Mucosa of rectum (tissue), 2 donors: ENCODE measurements at regions not wholly inside any gene's neighbourhood (a gene's known extent, or its start where the extent isn't known, plus 50 kb on each side); places are given as distances from the start of the nearest gene placed in this dataset.
"Not testable (repeated sequence)": the region's sequence is repeated elsewhere in the genome, so short reads cannot be mapped to it uniquely, and the experiment has no call there.

ENCODE experiments used
- H3K27ac ChIP-seq, 2 donors: one replicate each; pipeline ENCODE4 v1.7.0; 2013; ENCODE audit warnings: inconsistent platforms in 2 of 2, low read depth in 2 of 2, low read length in 2 of 2
- H3K27me3 ChIP-seq, 2 donors: one replicate each; pipeline ENCODE4 v1.7.0; 2013; ENCODE audit warnings: low read length in 2 of 2; ENCODE audit not compliant: control insufficient read depth in 2 of 2, insufficient read depth in 2 of 2
- H3K36me3 ChIP-seq, 2 donors: one replicate each; pipeline ENCODE4 v1.7.0; 2013; ENCODE audit warnings: low read length in 2 of 2; ENCODE audit not compliant: control insufficient read depth in 2 of 2, insufficient read depth in 2 of 2
- H3K4me1 ChIP-seq, 2 donors: one replicate each; pipeline ENCODE4 v1.7.0; 2013; ENCODE audit warnings: low read length in 2 of 2, mild to moderate bottlenecking in 1 of 2; ENCODE audit not compliant: control insufficient read depth in 2 of 2, insufficient read depth in 2 of 2
- H3K4me3 ChIP-seq, 2 donors: one replicate each; pipeline ENCODE4 v1.7.0; 2013; ENCODE audit warnings: low read length in 2 of 2
- H3K9ac ChIP-seq, 2 donors: one replicate each; pipeline ENCODE4 v1.7.0; 2013; ENCODE audit warnings: low read length in 2 of 2, low read depth in 1 of 2, mild to moderate bottlenecking in 1 of 2
- H3K9me3 ChIP-seq, 2 donors: one replicate each; pipeline ENCODE4 v1.7.0; 2013; ENCODE audit warnings: low read length in 2 of 2; ENCODE audit not compliant: control insufficient read depth in 2 of 2
- donor health status: healthy.
- donor health status: Normal muscosa, but diverticular disease.

DNA sequence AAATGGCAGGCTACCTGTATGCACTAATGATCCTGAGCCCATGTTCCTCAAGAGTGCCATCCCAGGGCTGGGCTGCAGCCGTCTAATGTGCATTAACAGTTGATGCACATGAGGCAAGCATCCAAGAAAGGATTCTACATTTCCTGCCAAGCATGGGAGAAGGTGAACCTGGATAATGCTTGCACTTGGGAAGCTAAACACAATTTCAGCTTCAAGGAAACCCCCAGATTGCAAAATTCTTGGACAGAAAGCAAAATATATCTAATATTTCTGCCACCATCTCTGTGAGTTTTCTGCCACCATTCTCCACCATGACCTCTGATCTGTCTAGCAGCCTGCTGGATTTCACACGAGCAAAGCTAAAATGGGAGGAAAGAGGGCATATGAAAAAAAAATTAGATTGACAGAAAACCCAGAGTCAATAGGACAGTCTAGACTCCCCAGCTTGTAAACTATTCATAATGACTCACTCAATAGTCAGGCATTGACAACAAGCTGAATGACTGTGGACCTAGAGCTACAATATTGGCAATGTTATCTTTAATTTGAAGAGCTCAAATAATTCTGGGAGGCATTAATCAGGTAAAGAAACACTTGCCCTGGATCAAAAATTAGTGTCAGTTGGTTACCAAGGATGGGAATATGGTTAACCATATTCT is 91.9 kb upstream of the BCL2L14 start:
- H3K9ac ChIP-seq = no peak overlapping the region
- no peaks in the 10 kb centered on the region for H3K27me3 ChIP-seq
- H3K9me3 ChIP-seq = no peaks in the 10 kb centered on the region
- no peak overlapping the region for H3K4me3 ChIP-seq
- no peaks in the 10 kb centered on the region for H3K36me3 ChIP-seq
- no peaks in the 10 kb centered on the region for H3K4me1 ChIP-seq
- no peak overlapping the region for H3K27ac ChIP-seq

DNA sequence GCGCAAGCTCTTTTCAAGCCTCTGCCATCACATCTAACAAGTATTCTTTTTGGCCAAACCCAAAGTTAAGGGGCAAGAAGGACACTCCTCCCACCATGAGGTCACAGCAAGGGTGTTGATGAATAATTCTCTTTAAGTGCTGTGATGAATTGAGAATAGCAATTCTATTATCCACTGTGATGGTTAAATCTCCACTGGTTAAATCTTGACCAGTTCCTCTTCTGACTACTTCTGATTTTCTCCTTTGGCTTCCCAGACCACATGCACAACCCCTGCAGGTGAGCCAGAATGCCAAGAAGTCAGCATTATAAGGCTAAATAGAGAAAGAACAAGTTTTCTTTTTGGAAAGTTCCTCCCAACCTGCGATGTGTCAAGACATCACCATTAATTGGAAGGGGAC is 90.6 kb upstream of the BCL2L14 start:
- Histone ChIP-seq H3K9ac (no peak overlapping the region), H3K4me3 (no peak overlapping the region), H3K36me3 (no peaks in the 10 kb centered on the region), H3K9me3 (no peaks in the 10 kb centered on the region), H3K27me3 (no peaks in the 10 kb centered on the region), H3K27ac (no peak overlapping the region), H3K4me1 (no peaks in the 10 kb centered on the region)

DNA sequence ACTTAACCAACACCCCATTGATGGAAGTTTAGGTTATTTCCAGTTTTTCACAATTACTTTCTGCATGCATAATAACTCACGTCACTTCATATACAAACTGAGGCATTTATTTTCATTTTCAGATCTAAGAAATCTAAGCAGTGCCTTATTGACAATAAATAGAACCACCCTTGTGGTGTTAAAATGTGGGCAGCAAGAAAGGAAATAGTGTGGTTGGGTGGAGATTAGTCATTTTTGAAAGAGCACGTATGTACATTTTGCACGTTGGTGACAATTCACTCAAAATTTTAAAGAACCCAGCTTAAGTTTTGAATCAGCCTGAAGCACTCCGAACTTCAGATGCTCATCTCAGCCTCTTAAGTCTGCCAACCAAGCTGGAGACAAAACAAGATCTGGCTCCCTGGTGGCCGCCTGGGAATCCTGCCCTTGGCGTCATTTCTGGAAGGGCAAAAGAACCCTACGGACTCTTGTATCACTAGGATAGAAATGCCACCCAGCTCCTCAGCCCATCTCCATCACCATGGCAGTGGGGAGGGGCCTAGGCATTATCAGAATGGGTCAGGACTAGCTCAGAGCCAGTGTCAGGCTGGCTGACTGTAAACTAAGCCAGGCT is 89.5 kb upstream of the BCL2L14 start:
- Histone ChIP-seq H3K4me3 (no peak overlapping the region), H3K27ac (no peak overlapping the region), H3K9me3 (no peaks in the 10 kb centered on the region), H3K36me3 (no peaks in the 10 kb centered on the region), H3K27me3 (no peaks in the 10 kb centered on the region), H3K4me1 (no peaks in the 10 kb centered on the region), H3K9ac (no peak overlapping the region)

DNA sequence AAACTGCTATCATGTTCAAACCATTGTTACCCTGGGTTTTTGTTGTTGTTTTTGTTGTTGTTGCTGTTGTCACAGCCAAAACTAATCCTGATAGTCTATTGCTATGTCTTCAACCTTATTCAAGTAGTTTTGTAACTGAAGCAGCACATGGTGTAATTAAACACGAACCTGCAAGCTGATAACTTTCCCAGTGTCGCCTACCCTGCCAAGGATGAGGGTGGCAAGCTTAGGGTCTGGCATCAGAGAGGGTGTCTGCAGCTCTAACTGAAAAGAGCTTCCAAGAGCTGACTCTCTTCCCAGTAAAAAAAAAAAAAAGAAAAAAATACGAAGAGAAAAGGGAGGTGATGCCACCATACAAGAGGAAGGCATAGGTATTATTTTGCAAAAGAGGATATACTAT is 86.3 kb upstream of the BCL2L14 start:
- H3K4me1 ChIP-seq = no peaks in the 10 kb centered on the region
- no peak overlapping the region for H3K9ac ChIP-seq
- H3K36me3 ChIP-seq = no peaks in the 10 kb centered on the region
- H3K4me3 ChIP-seq = no peak overlapping the region
- no peak overlapping the region for H3K27ac ChIP-seq
- H3K9me3 ChIP-seq = no peaks in the 10 kb centered on the region
- H3K27me3 ChIP-seq = no peaks in the 10 kb centered on the region

DNA sequence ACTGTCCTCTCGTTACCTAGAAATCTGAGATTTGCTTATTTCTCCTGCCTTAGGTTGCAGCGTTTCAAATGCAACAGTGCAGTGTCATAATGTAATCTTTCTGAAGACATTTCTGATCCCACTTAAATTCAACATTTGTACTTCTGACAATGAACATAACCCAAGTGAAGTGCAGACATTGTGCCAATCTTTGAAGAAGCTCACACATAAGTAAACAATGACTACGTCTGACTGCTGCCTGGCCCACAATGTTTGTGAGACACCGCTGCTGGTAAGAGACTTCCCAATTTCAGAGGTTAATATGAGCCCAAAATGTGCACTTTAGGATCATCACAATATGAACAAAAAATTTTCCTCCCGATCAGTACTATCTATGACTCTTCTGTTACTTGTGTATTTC is 84.6 kb upstream of the BCL2L14 start:
- Histone ChIP-seq H3K27me3 (no peaks in the 10 kb centered on the region), H3K4me3 (no peak overlapping the region), H3K36me3 (no peaks in the 10 kb centered on the region), H3K9ac (no peak overlapping the region), H3K9me3 (no peaks in the 10 kb centered on the region), H3K4me1 (no peaks in the 10 kb centered on the region), H3K27ac (no peak overlapping the region)

DNA sequence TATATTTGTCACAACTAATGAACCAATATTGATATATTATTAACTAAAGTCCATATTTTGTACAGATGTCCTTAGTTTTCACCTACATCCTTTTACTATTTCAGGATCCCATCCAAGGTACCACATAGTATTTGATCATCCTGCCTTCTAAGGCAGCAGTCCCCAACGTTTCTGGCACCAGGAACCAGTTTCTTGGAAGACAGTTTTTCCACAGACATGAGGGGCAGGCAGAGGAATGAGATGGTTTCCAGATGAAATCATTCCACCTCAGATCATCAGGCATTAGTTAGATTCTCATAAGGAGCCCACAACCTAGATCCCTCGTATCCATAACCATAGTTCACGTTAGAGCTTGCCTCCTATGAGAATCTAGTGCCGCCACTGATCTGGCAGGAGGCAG is 82.8 kb upstream of the BCL2L14 start:
- H3K4me1 ChIP-seq = no peaks in the 10 kb centered on the region
- H3K36me3 ChIP-seq = no peaks in the 10 kb centered on the region
- no peak overlapping the region for H3K9ac ChIP-seq
- no peaks in the 10 kb centered on the region for H3K27me3 ChIP-seq
- H3K27ac ChIP-seq = no peak overlapping the region
- no peaks in the 10 kb centered on the region for H3K9me3 ChIP-seq
- H3K4me3 ChIP-seq = no peak overlapping the region

DNA sequence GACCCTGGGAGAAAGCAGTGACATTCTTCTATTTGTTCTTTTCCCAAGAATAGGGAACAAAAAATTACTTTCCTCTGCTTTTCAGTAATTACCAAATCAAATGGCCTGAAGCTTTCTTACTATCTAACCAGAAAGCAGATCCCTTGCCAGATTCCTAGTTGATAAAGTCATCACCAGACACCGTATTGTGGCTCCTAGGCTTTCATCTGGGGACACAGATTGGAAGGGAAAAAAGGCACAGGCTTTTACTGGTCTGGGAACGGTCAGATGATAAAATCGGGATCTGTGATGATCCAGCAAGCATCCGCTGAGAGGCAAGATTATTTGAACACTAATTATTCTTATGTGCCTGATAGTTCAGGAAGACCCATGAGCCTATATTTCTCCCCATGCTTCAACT is 79.1 kb upstream of the BCL2L14 start:
- H3K9ac ChIP-seq = no peak overlapping the region
- H3K4me1 ChIP-seq = no peaks in the 10 kb centered on the region
- H3K9me3 ChIP-seq = no peaks in the 10 kb centered on the region
- no peaks in the 10 kb centered on the region for H3K27me3 ChIP-seq
- no peaks in the 10 kb centered on the region for H3K36me3 ChIP-seq
- no peak overlapping the region for H3K4me3 ChIP-seq
- no peak overlapping the region for H3K27ac ChIP-seq

DNA sequence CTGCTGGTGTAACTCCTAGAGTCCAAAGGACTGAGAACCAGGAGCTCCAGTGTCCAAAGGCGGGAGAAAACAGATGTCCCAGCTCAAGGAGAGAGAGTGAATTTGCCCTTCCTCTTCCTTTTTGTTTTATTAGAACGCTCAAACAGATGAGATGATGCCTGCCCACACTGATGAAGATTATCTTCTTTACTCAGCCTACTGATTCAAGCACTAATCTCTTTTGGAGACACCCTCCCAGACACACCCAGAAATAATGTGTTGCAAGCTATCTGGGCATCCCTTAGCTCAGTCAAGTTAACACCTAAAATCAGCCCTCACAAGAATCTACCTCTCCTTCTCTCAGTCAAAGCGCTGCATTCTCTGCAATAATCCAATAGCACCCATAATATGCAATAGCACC is 78.2 kb upstream of the BCL2L14 start:
- Histone ChIP-seq H3K9me3 (no peaks in the 10 kb centered on the region), H3K36me3 (no peaks in the 10 kb centered on the region), H3K27ac (no peak overlapping the region), H3K9ac (no peak overlapping the region), H3K27me3 (no peaks in the 10 kb centered on the region), H3K4me1 (no peaks in the 10 kb centered on the region), H3K4me3 (no peak overlapping the region)

DNA sequence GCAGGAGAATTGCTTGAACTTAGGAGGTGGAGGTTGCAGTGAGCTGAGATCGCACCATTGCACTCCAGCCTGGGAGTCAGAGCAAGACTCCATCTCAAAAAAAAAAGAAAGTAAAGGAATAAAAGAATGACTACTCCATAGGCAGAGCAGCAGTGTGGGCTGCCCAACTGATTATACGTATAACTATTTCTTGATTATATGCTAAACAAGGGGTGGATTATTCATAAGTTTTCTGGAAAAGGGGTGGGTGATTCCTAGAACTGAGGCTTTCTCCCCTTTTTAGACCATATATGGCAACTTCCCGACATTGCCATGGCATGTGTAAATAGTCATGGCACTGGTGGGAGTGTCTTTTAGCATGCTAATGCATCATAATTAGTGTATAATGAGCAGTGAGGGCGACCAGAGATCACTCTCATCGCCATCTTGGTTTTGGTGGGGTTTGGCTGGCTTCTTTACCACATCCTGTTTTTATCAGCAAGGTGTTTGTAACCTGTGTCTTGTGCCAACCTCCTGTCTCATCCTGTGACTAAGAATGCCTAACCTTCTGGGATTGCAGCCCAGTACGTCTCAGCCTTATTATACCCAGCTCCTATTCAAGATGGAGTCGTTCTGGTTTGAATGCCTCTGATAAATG is 72.3 kb upstream of the BCL2L14 start:
- H3K4me3 ChIP-seq, H3K27me3 ChIP-seq, H3K9ac ChIP-seq, H3K36me3 ChIP-seq, H3K27ac ChIP-seq, H3K9me3 ChIP-seq, H3K4me1 ChIP-seq: not testable (repeated sequence)

DNA sequence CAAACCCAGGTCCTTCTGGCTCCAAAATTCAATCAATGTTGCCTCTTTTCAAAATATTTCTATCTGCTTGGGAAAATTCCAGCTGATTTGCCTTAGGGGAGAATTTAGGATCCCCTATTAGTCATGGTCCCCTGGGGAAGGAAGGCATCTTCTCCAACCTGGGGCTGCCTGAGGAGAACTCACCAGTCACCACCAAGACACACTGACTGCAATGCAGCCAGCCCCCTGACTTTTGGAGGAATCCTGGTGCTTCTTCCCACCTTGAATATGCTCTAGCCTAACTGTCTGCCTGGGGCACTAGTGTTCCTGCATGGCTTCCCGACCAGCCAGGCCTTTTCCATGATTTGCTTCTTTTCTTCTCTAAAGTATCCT is 71.8 kb upstream of the BCL2L14 start:
- H3K27me3 ChIP-seq = no peaks in the 10 kb centered on the region
- no peaks in the 10 kb centered on the region for H3K36me3 ChIP-seq
- H3K9me3 ChIP-seq = no peaks in the 10 kb centered on the region
- no peak overlapping the region for H3K9ac ChIP-seq
- H3K4me1 ChIP-seq = no peaks in the 10 kb centered on the region
- no peak overlapping the region for H3K4me3 ChIP-seq
- H3K27ac ChIP-seq = no peak overlapping the region
